H9 (cell line): ENCODE measurements at regions not wholly inside any gene's neighbourhood (a gene's known extent, or its start where the extent isn't known, plus 50 kb on each side); places are given as distances from the start of the nearest gene placed in this dataset.

Experiments
- DNase-seq: peaks from one replicate; pipeline ENCODE4 v3.0.0-alpha.2; 2017
- H2AFZ ChIP-seq: one replicate; pipeline ENCODE4 v1.6.1; 2013; ENCODE audit warnings: mild to moderate bottlenecking, low read length, control low read depth, moderate library complexity
- H2AK5ac ChIP-seq: 2 replicates; pipeline ENCODE4 v1.6.1; 2013; ENCODE audit warnings: low read length, control low read depth, mixed read lengths; ENCODE audit not compliant: insufficient read length
- H2BK120ac ChIP-seq: one replicate; pipeline ENCODE4 v1.6.1; 2013; ENCODE audit warnings: low read depth, mild to moderate bottlenecking, low read length, control low read depth, inconsistent platforms; ENCODE audit not compliant: poor library complexity, severe bottlenecking
- H2BK12ac ChIP-seq: 2 replicates; pipeline ENCODE4 v1.6.1; 2013; ENCODE audit warnings: low read length, control low read depth, mixed read lengths, low read depth; ENCODE audit not compliant: insufficient read length
- H2BK15ac ChIP-seq: 2 replicates; pipeline ENCODE4 v1.6.1; 2013; ENCODE audit warnings: low read depth, low read length, control low read depth
- H2BK20ac ChIP-seq: one replicate; pipeline ENCODE4 v1.6.1; 2013; ENCODE audit warnings: low read depth, mild to moderate bottlenecking, low read length, control low read depth, inconsistent platforms; ENCODE audit not compliant: poor library complexity, severe bottlenecking
- H2BK5ac ChIP-seq: 2 replicates; pipeline ENCODE4 v1.6.1; 2013; ENCODE audit warnings: low read length, control low read depth, mixed read lengths; ENCODE audit not compliant: insufficient read length
- H3K14ac ChIP-seq: 2 replicates; pipeline ENCODE4 v1.6.1; 2013; ENCODE audit warnings: low read length, control low read depth; ENCODE audit not compliant: insufficient read depth
- H3K18ac ChIP-seq: 2 replicates; pipeline ENCODE4 v1.6.1; 2013; ENCODE audit warnings: low read depth, mild to moderate bottlenecking, mixed read lengths, low read length, control low read depth; ENCODE audit not compliant: insufficient read length
- H3K23ac ChIP-seq: 2 replicates; pipeline ENCODE4 v1.6.1; 2013; ENCODE audit warnings: low read length, control low read depth, mixed read lengths, low read depth; ENCODE audit not compliant: insufficient read length
- H3K23me2 ChIP-seq: 2 replicates; pipeline ENCODE4 v1.6.1; 2013; ENCODE audit warnings: low read depth, mild to moderate bottlenecking, mixed read lengths, low read length, control low read depth; ENCODE audit not compliant: insufficient read length, poor library complexity, severe bottlenecking
- H3K27ac ChIP-seq: 2 replicates; pipeline ENCODE4 v1.5.1; 2013; ENCODE audit warnings: low read length, control low read depth, mixed read lengths, low read depth; ENCODE audit not compliant: insufficient read length
- H3K27me3 ChIP-seq: 2 replicates; pipeline ENCODE4 v1.6.1; 2013; ENCODE audit warnings: low read length, control low read depth, inconsistent platforms; ENCODE audit not compliant: insufficient read depth
- H3K4ac ChIP-seq: 2 replicates; pipeline ENCODE4 v1.6.1; 2013; ENCODE audit warnings: low read depth, mild to moderate bottlenecking, control low read depth, inconsistent platforms, low read length, moderate library complexity
- H3K4me1 ChIP-seq: 2 replicates; pipeline ENCODE4 v1.6.1; 2013; ENCODE audit warnings: low read length, control low read depth, inconsistent platforms; ENCODE audit not compliant: insufficient read depth
- H3K4me2 ChIP-seq: 2 replicates; pipeline ENCODE4 v1.6.1; 2013; ENCODE audit warnings: low read length, control low read depth, mixed read lengths; ENCODE audit not compliant: insufficient read length, insufficient read depth
- H3K56ac ChIP-seq: 2 replicates; pipeline ENCODE4 v1.6.1; 2013; ENCODE audit warnings: low read depth, mild to moderate bottlenecking, mixed read lengths, low read length, control low read depth; ENCODE audit not compliant: insufficient read length
- H3K79me1 ChIP-seq: 2 replicates; pipeline ENCODE4 v1.6.1; 2013; ENCODE audit warnings: low read depth, mild to moderate bottlenecking, moderate library complexity, low read length, control low read depth, inconsistent platforms; ENCODE audit not compliant: insufficient read depth, poor library complexity, severe bottlenecking
- H3K79me2 ChIP-seq: 2 replicates; pipeline ENCODE4 v1.6.1; 2013; ENCODE audit warnings: low read length, control low read depth, inconsistent platforms; ENCODE audit not compliant: insufficient read depth
- H3K9ac ChIP-seq: 2 replicates; pipeline ENCODE4 v1.6.1; 2013; ENCODE audit warnings: low read length, control low read depth, mixed read lengths; ENCODE audit not compliant: insufficient read length; ENCODE audit errors: extremely low read depth
- H3K9me3 ChIP-seq: one replicate; pipeline ENCODE4 v1.6.1; 2013; ENCODE audit warnings: low read depth, low read length, inconsistent platforms; ENCODE audit not compliant: control insufficient read depth
- H3T11ph ChIP-seq: one replicate; pipeline ENCODE4 v1.6.1; 2013; ENCODE audit warnings: mild to moderate bottlenecking, low read length, control low read depth, inconsistent platforms
- H4K20me1 ChIP-seq: one replicate; pipeline ENCODE4 v1.6.1; 2013; ENCODE audit not compliant: control insufficient read depth, insufficient read length, insufficient read depth
- H4K5ac ChIP-seq: 2 replicates; pipeline ENCODE4 v1.6.1; 2013; ENCODE audit warnings: low read depth, mild to moderate bottlenecking, mixed read lengths, low read length, control low read depth; ENCODE audit not compliant: insufficient read length
- H4K8ac ChIP-seq: replicated peaks from 2 replicates; pipeline ENCODE4 v1.6.1; 2013; ENCODE audit warnings: low read length, control low read depth, mixed read lengths, low read depth; ENCODE audit not compliant: insufficient read length
- H4K91ac ChIP-seq: 2 replicates; pipeline ENCODE4 v1.6.1; 2013; ENCODE audit warnings: low read depth, mild to moderate bottlenecking, moderate library complexity, mixed read lengths, low read length, control low read depth; ENCODE audit not compliant: insufficient read length
- H3K27ac Mint-ChIP-seq, 3 experiments: 2 replicates in 2 of 3; 3 replicates in 1 of 3; pipeline ENCODE4 v1.8.0; 2020 to 2021; ENCODE audit warnings: mixed read lengths in 3 of 3, mild to moderate bottlenecking in 1 of 3, moderate library complexity in 1 of 3
- H3K27me3 Mint-ChIP-seq: 2 replicates; pipeline ENCODE4 v1.8.0; 2021; ENCODE audit warnings: low read depth, mild to moderate bottlenecking, moderate library complexity, mixed read lengths
- H3K36me3 Mint-ChIP-seq, 3 experiments: 2 replicates in 2 of 3; 3 replicates in 1 of 3; pipeline ENCODE4 v1.8.0; 2020 to 2021; ENCODE audit warnings: low read depth in 3 of 3, mixed read lengths in 3 of 3; ENCODE audit not compliant: insufficient read depth in 1 of 3
- H3K4me1 Mint-ChIP-seq, 2 experiments: 2 replicates each; pipeline ENCODE4 v1.8.0; 2020; ENCODE audit warnings: mixed read lengths in 2 of 2
- H3K4me3 Mint-ChIP-seq, 2 experiments: 2 replicates in 1 of 2; 3 replicates in 1 of 2; pipeline ENCODE4 v1.8.0; 2020 to 2021; ENCODE audit warnings: mild to moderate bottlenecking in 2 of 2, mixed read lengths in 2 of 2, moderate library complexity in 1 of 2
- H3K9me3 Mint-ChIP-seq, 2 experiments: 2 replicates in 1 of 2; 3 replicates in 1 of 2; pipeline ENCODE4 v1.8.0; 2020; ENCODE audit warnings: mild to moderate bottlenecking in 2 of 2, mixed read lengths in 2 of 2, moderate library complexity in 1 of 2
- WGBS: extraction: QIAGEN DNeasy Blood & Tissue Kit; methylation state at CpG from one replicate; pipeline ENCODE4 v1.1.7; 2013; ENCODE audit warnings: missing lambda C conversion rate, low lambda C conversion rate, mixed read lengths; ENCODE audit not compliant: insufficient read length; ENCODE audit errors: extremely low coverage; 5-methylcytosine and 5-hydroxymethylcytosine counted together
- TF ChIP-seq, protein P1 (sequence below): fragments of 200-600 bp; sonication (generic); conservative IDR thresholded peaks from 3 replicates; pipeline ENCODE4 v1.8.0; 2021; ENCODE audit warnings: antibody characterized with exemption, mild to moderate bottlenecking

DNA sequence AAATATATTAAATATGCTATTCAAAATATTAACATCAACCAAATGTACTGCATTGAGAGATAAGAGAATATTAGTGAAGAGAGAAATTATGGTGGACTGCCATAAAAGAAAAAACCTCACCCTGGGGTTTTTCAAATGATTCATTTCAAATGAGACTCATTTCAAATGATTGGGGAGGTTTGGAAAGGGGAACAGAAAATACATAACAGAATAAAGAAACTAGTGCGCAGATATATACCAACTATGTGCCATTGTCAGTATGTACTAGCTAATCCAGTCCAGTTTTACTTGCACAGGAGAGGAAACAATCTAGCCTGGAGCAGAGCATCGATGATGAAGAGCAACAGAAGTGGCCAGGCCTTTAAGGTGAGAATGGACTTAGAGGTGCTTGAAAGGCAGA, 651.6 kb upstream of the RORB start:
- Histone ChIP-seq H3K18ac (no peak overlapping the region), H4K5ac (peak overlapping the region; percentile 94), H2BK5ac (peak overlapping the region; percentile 90), H2AK5ac (peak overlapping the region; percentile 93), H2BK20ac (no peak overlapping the region), H3K27ac (peak overlapping the region; percentile 97), H2BK12ac (peak overlapping the region; percentile 98), H4K8ac (no peak overlapping the region), H3K27me3 (no peaks in the 10 kb centered on the region), H3K4ac (no peak overlapping the region), H4K91ac (no peak overlapping the region), H3K14ac (no peak overlapping the region), H4K20me1 (no peaks in the 10 kb centered on the region), H2BK15ac (no peak overlapping the region; the same call in 1 of the 2 replicates), H3K23me2 (no peaks in the 10 kb centered on the region), H2AFZ (no peak overlapping the region), H2BK120ac (peak overlapping the region; percentile 5), H3K56ac (no peak overlapping the region), H3K9me3 (no peaks in the 10 kb centered on the region), H3K79me2 (no peaks in the 10 kb centered on the region), H3K23ac (no peak overlapping the region), H3T11ph (no peak overlapping the region), H3K4me2 (no peak overlapping the region), H3K4me1 (peaks cover 5% of the 10 kb centered on the region; the same call in 1 of the 2 replicates), H3K79me1 (no peaks in the 10 kb centered on the region), H3K9ac (no peak overlapping the region)
- Mint-ChIP-seq H3K36me3 (peaks cover 0 to 12% (median 6%) of the 10 kb centered on the region in 3 experiments; a peak in 5 of 7 replicates), H3K4me1 (peaks cover 43 to 48% of the 10 kb centered on the region in 2 experiments), H3K4me3 (peak overlapping the region in 1 of 2 experiments; percentile 4; a peak in 1 of 5 replicates), H3K9me3 (peaks cover 0 to 5% of the 10 kb centered on the region in 2 experiments; a peak in 3 of 5 replicates), H3K27ac (peak overlapping the region; percentile 88 to 98 (median 93); a peak in 6 of 7 replicates), H3K27me3 (no peaks in the 10 kb centered on the region)
- WGBS = no CpG with 5 or more reads among the region's 2 CpGs
- no peak for DNase-seq
- TF ChIP-seq, protein P1, sequence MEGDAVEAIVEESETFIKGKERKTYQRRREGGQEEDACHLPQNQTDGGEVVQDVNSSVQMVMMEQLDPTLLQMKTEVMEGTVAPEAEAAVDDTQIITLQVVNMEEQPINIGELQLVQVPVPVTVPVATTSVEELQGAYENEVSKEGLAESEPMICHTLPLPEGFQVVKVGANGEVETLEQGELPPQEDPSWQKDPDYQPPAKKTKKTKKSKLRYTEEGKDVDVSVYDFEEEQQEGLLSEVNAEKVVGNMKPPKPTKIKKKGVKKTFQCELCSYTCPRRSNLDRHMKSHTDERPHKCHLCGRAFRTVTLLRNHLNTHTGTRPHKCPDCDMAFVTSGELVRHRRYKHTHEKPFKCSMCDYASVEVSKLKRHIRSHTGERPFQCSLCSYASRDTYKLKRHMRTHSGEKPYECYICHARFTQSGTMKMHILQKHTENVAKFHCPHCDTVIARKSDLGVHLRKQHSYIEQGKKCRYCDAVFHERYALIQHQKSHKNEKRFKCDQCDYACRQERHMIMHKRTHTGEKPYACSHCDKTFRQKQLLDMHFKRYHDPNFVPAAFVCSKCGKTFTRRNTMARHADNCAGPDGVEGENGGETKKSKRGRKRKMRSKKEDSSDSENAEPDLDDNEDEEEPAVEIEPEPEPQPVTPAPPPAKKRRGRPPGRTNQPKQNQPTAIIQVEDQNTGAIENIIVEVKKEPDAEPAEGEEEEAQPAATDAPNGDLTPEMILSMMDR = no peak
